Tibial artery (tissue), 4 donors: ENCODE measurements at regions not wholly inside any gene's neighbourhood (a gene's known extent, or its start where the extent isn't known, plus 50 kb on each side); places are given as distances from the start of the nearest gene placed in this dataset.

ENCODE experiments used
- DNase-seq, 2 donors: peaks; one replicate each; pipeline ENCODE4 v3.0.0-alpha.2; 2019
- H3K27ac ChIP-seq, 2 donors: fragments of 200-600 bp; sonication (generic) in 1 of 2; 1 replicate in 1 of 2; 2 replicates in 1 of 2; pipeline ENCODE4 v1.5.1; 2018 to 2019; ENCODE audit warnings: mild to moderate bottlenecking in 1 of 2
- H3K27me3 ChIP-seq, 2 donors: fragments of 200-600 bp; sonication (generic) in 1 of 2; one replicate each; pipeline versions ENCODE4 v1.5.1 to v1.6.0; 2016 to 2019
- H3K36me3 ChIP-seq, 3 donors: fragments of 200-600 bp; sonication (generic) in 2 of 3; one replicate each; pipeline ENCODE4 v1.5.1; 2016 to 2019; ENCODE audit warnings: mild to moderate bottlenecking in 2 of 3
- H3K4me1 ChIP-seq, 4 donors: fragments of 200-600 bp; sonication (generic) in 2 of 4; 1 replicate in 3 of 4; 2 replicates in 1 of 4; pipeline ENCODE4 v1.5.1; 2016 to 2019
- H3K4me3 ChIP-seq, 2 donors: fragments of 200-600 bp; sonication (generic) in 1 of 2; 1 replicate in 1 of 2; 2 replicates in 1 of 2; pipeline ENCODE4 v1.5.1; 2018 to 2019; ENCODE audit warnings: mild to moderate bottlenecking in 2 of 2
- H3K9me3 ChIP-seq, 3 donors: fragments of 200-600 bp; sonication (generic) in 1 of 3; one replicate each; pipeline ENCODE4 v1.5.1; 2016 to 2019
- CTCF ChIP-seq, 2 experiments: fragments of 200-600 bp in 1 of 2; fragments of 450-650 bp in 1 of 2; IDR thresholded peaks; one replicate each; pipeline ENCODE4 v1.5.1; 2017 to 2019; ENCODE audit warnings: antibody characterized with exemption in 2 of 2, mild to moderate bottlenecking in 1 of 2, moderate library complexity in 1 of 2
- intact Hi-C: fragments of 100-400 bp; cut with DNase I; formaldehyde crosslinking; loops from one replicate; pipeline ENCODE4 v1.15.0; 2023; ENCODE audit warnings: low total_unique reads

DNA sequence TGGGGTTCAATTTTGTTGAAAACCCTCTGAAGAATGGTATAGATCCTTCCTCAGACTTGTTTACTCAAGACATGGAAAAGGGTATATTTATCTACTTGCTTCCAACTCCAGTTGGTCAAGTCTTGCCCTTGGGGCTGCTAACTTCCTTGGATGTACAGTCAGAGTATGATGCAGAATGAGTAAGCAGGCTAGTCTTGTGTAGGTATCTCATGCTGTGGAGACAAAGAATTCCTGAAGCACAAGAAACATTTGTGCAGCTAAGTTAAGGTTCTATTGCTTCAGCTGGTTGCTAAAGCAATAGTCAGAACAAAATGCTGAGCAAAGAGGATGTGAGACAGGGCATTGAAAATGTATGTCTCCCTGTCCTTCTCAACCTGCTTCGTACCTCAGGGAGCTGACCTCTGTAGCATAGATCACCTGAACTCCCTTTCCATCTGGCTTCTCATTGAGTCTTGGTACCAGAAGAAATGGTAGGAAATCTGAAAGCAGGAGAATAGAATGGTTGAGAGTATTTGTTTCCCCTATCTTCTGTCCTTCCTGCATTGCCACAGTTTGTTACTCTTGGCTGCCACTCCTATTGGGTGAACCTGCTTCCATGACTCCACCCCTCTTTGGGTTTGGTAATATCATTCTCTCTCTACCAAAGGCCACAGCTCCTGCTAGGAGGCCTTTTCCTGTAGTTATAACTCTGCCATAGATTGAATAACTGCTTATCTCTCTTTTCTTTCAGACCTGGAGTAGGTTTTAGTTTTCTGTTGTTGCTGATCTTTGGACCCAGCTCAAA, 346.0 kb downstream of the PHF14 start:
- Histone ChIP-seq H3K27me3 (no peaks in the 10 kb centered on the region), H3K4me3 (no peak overlapping the region), H3K4me1 (no peaks in the 10 kb centered on the region), H3K9me3 (no peaks in the 10 kb centered on the region), H3K36me3 (no peaks in the 10 kb centered on the region), H3K27ac (no peak overlapping the region)
- no peak for DNase-seq
- TF ChIP-seq CTCF (IDR thresholded peaks at IDR 0.05): no peak
- intact Hi-C loops: no loop called here
